Kidney (tissue), 13 donors: ENCODE measurements at regions not wholly inside any gene's neighbourhood (a gene's known extent, or its start where the extent isn't known, plus 50 kb on each side); places are given as distances from the start of the nearest gene placed in this dataset.

Experiments used
- DNase-seq, 5 donors: peaks; one replicate each; pipeline ENCODE4 v3.0.0-alpha.2; 2013 to 2020
- FAIRE-seq: peaks from 2 replicates; lab custom pipeline; 2012; peaks lifted over from hg19 to GRCh38; lab: Jason Lieb, UNC
- H3K27ac ChIP-seq, 2 donors: one replicate each; pipeline ENCODE4 v1.7.0; 2013; ENCODE audit warnings: low read depth in 2 of 2, low read length in 2 of 2, inconsistent platforms in 1 of 2
- H3K27me3 ChIP-seq: one replicate; pipeline ENCODE4 v1.7.1; 2013; ENCODE audit warnings: low read length, inconsistent platforms; ENCODE audit not compliant: control insufficient read depth, insufficient read depth
- H3K36me3 ChIP-seq, 3 donors: one replicate each; pipeline versions ENCODE4 v1.7.0 to v1.7.1; 2013; ENCODE audit warnings: low read length in 3 of 3, control low read depth in 1 of 3, inconsistent platforms in 1 of 3; ENCODE audit not compliant: insufficient read depth in 3 of 3, control insufficient read depth in 2 of 3
- H3K4me1 ChIP-seq, 3 donors: one replicate each; pipeline versions ENCODE4 v1.7.0 to v1.7.1; 2013; ENCODE audit warnings: low read length in 3 of 3, inconsistent platforms in 1 of 3, low read depth in 1 of 3; ENCODE audit not compliant: control insufficient read depth in 2 of 3, insufficient read depth in 2 of 3
- H3K4me3 ChIP-seq, 3 donors: one replicate each; pipeline versions ENCODE4 v1.7.0 to v1.8.1; 2013; ENCODE audit warnings: low read length in 3 of 3, control low read depth in 1 of 3, inconsistent platforms in 1 of 3
- H3K9ac ChIP-seq, 3 donors: one replicate each; pipeline versions ENCODE4 v1.7.0 to v1.7.1; 2013; ENCODE audit warnings: low read length in 3 of 3, control low read depth in 1 of 3, inconsistent platforms in 1 of 3
- H3K9me3 ChIP-seq, 3 donors: one replicate each; pipeline versions ENCODE4 v1.7.0 to v1.7.1; 2013; ENCODE audit warnings: low read length in 3 of 3, control low read depth in 1 of 3, inconsistent platforms in 1 of 3; ENCODE audit not compliant: control insufficient read depth in 2 of 3, insufficient read depth in 1 of 3
- CTCF ChIP-seq: IDR thresholded peaks from 3 replicates; pipeline ENCODE4 v1.5.1; 2012; ENCODE audit warnings: mild to moderate bottlenecking, moderate library complexity, borderline replicate concordance; ENCODE audit not compliant: insufficient read depth; ENCODE audit errors: extremely low read depth
- intact Hi-C: fragments of 100-400 bp; cut with DNase I; formaldehyde crosslinking; loops from one replicate; pipeline ENCODE4 v1.11.1; 2022
- donor health status: control.
- donor health status: control.
- donor health status: control.
- donor health status: control.
- donor health status: control.
- donor health status: DM: yes; HTN: yes; CAD: no.
- donor health status: Normal renal cell carcinoma (clear cell type).

GRCh38 chr10:64506963-64507362, 985.8 kb downstream of the REEP3 start:
- no peak overlapping the region for H3K9ac ChIP-seq
- no peak for TF ChIP-seq CTCF
- no peak for DNase-seq
- H3K36me3 ChIP-seq = no peaks in the 10 kb centered on the region
- no peak overlapping the region for H3K27ac ChIP-seq
- no peaks in the 10 kb centered on the region for H3K9me3 ChIP-seq
- no peaks in the 10 kb centered on the region for H3K4me1 ChIP-seq
- H3K27me3 ChIP-seq = no peaks in the 10 kb centered on the region
- FAIRE-seq = no peak
- H3K4me3 ChIP-seq = no peak overlapping the region
- intact Hi-C loops = no loop called here

- Histone ChIP-seq H3K9ac (no peak overlapping the region), H3K36me3 (no peaks in the 10 kb centered on the region), H3K4me1 (no peaks in the 10 kb centered on the region), H3K27ac (no peak overlapping the region), H3K4me3 (no peak overlapping the region), H3K27me3 (no peaks in the 10 kb centered on the region), H3K9me3 (no peaks in the 10 kb centered on the region)
- intact Hi-C loops = no loop called here
- no peak for TF ChIP-seq CTCF
- no peak for DNase-seq
- FAIRE-seq = no peak
Measured at GRCh38 chr10:64507651-64508028, 986.4 kb downstream of the REEP3 start.

- Histone ChIP-seq H3K9ac (no peak overlapping the region), H3K4me3 (no peak overlapping the region), H3K9me3 (no peaks in the 10 kb centered on the region), H3K27me3 (no peaks in the 10 kb centered on the region), H3K4me1 (no peaks in the 10 kb centered on the region), H3K36me3 (no peaks in the 10 kb centered on the region), H3K27ac (no peak overlapping the region)
- TF ChIP-seq CTCF = no peak
- no peak for DNase-seq
- FAIRE-seq = no peak
- intact Hi-C loops = no loop called here
Measured at GRCh38 chr10:64508029-64508661, 986.9 kb downstream of the REEP3 start.
